Fibroblast of the aortic adventitia (primary cell): ENCODE measurements at regions not wholly inside any gene's neighbourhood (a gene's known extent, or its start where the extent isn't known, plus 50 kb on each side); places are given as distances from the start of the nearest gene placed in this dataset.
A peak's percentile ranks its signal among the peaks of the same experiment; 100 is the strongest.

Experiments
- DNase-seq: peaks from one replicate; pipeline ENCODE4 v3.0.0-alpha.2; 2010; ENCODE audit warnings: low read depth
- H3K4me3 ChIP-seq: 2 replicates; pipeline ENCODE4 v1.5.1; 2011; ENCODE audit warnings: low read depth, mild to moderate bottlenecking, control low read depth, low read length, moderate library complexity
- TF ChIP-seq, protein P1 (sequence below): IDR thresholded peaks from 2 replicates; pipeline ENCODE4 v1.5.1; 2011; ENCODE audit warnings: mild to moderate bottlenecking, low read length, control low read depth, inconsistent platforms; ENCODE audit not compliant: insufficient read depth

DNA sequence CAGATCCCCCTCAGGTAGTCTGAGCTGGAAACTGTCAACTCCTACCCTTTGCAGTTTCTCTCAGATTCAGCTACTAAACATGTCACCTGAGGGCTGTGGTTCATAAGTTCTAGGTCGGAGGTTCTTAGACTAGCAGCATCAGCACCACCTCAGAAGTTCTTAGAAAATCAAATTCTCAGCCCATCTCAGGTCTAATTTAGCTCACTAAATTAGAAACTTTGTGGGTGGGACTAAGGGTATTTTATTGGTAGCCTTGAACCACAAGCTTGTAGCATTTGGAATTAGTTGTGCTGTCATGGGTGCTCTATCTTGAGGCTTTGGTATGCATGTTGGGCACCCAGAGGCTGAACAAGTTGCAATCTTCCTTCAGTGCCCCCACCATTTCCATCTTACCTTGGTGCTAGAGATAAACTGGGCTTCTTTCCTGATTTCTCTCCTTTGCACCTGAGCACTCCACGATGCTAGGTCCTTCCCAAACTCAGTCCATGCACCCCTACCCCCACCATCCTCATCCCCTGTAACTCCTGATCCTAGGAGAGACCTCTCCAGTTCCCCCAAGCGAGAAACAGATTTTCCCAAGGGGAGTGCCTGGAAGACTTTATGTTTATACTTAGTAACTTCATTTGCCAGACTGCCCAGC lies 54.2 kb downstream of the S1PR1 start:
- no peak for DNase-seq
- TF ChIP-seq, protein P1, sequence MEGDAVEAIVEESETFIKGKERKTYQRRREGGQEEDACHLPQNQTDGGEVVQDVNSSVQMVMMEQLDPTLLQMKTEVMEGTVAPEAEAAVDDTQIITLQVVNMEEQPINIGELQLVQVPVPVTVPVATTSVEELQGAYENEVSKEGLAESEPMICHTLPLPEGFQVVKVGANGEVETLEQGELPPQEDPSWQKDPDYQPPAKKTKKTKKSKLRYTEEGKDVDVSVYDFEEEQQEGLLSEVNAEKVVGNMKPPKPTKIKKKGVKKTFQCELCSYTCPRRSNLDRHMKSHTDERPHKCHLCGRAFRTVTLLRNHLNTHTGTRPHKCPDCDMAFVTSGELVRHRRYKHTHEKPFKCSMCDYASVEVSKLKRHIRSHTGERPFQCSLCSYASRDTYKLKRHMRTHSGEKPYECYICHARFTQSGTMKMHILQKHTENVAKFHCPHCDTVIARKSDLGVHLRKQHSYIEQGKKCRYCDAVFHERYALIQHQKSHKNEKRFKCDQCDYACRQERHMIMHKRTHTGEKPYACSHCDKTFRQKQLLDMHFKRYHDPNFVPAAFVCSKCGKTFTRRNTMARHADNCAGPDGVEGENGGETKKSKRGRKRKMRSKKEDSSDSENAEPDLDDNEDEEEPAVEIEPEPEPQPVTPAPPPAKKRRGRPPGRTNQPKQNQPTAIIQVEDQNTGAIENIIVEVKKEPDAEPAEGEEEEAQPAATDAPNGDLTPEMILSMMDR = no peak
- H3K4me3 ChIP-seq = no peak overlapping the region

DNA sequence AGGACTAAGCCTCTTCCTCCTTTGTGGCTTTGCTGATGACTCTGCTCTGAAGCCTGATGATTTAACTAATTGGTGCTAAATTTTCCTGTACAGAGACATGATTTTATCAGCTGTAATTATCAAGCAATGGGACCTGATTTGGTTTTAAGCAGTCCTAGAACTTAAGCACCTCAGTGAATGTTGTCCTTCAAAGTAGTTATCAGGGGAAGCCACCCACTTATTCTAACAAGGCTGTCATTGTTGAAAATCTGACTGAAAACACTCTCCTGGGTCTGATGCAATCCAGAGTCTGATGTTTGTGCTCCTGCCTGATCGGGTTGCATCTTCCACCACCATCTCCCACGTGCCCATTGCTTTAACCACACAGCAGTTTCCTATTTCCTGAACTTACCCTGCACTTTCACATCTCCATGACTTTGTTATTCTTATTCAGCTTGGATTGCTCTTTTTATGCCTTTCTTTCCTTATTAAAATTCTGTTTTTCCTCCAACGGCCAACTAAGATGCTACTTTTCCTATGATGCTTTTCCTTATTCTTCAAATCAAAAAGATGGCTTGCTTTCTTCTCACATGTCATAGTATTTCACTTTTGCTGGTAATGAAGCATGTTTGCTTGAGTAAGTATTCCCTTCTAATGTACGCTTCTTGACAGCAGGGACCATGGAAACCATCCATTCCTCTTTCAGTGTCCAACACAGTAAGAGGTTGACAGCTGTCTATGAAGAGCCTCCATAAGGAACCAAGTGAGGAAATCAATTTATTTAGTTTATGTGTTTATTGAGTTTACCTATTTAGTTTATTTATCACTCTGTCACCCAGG lies 55.0 kb downstream of the S1PR1 start:
- DNase-seq = peak; percentile 64
- TF ChIP-seq, protein P1 = no peak
- no peak overlapping the region for H3K4me3 ChIP-seq

DNA sequence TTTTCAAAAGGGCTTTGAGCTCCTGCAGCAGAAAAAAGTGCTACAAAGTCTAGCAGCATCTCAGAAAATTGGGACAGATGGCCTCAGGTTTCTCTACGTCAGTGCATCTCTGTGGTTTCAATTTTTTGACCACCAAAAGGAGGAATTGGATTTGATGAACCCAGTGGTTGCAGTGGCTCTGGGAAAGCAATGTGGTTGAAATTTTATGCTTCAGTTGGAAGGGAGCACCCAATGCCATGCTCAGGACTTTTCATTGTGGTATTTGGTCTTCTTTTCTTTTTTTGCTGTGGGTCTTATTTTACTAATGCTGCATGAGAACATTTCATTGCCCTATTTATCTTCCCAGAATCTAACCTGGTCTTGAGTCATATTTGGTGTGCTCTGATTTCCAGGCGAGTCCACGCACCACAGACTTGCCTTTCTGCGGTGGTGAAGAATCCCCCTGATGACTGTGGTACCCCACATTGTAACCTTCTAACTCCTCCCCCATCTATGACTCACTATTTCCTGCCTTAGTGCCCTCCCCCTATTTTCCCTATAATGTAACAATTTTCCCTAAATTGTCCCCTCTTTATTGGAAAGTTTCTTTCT lies 56.7 kb downstream of the S1PR1 start:
- DNase-seq = no peak
- TF ChIP-seq, protein P1 = no peak
- H3K4me3 ChIP-seq = no peak overlapping the region

DNA sequence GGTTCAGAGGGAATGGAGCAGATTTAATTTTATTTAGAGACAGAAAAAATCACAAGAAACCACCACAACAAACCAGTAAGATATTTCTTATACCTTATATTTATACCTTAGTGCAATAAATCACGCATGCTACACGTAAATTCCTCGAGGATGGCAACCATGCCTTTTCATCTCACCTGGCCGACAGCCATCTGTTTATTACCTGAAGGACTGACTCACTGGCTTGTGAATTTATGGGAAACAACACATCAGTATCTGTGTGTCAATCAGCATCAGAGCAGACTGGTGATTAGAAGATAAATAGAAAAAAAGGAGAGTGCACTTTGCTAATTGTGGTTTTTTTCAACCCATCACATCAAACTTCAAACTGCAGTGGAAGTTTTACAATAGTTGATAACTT lies 58.4 kb downstream of the S1PR1 start:
- H3K4me3 ChIP-seq = no peak overlapping the region
- TF ChIP-seq, protein P1 = no peak
- DNase-seq = no peak

DNA sequence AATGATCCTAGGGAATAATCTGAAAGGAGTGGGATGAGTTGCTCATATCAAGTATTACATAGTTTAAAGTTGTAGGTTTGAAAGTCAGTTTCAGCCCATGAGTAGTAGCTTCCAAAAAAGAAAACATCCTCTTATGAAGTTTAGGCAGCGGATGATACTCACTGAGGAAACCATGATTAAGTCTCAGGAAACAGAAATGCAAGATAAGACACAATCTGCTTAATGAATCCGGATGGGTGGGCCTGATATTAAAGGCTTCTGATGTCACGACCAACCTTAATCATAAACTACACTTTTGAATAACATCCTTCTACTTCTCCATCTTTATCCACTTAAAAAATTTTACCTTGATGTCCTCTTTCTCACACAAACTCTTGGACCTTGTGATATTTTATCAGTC lies 61.8 kb downstream of the S1PR1 start:
- TF ChIP-seq, protein P1 = no peak
- no peak for DNase-seq

DNA sequence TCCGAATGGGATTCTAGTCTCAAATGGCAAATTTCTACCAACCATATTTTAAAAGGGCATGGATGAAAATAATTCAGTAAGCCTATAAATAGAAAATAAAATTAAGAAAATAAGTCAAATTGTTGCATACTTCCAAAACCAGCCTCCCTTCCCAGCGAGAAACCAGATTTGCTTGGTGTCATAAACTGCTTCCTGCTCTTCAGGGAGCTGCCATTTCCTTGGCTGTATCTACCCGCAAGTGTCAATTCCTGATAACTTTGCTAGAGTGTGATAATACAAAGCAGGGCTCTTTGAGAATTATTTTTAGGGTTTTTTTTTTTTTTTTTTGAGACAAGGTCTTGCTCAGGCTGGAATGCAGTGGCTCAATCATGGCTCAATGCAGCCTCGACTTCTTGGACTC lies 62.3 kb downstream of the S1PR1 start:
- TF ChIP-seq, protein P1 = no peak
- DNase-seq = no peak
- no peak overlapping the region for H3K4me3 ChIP-seq

More for the DNA sequence above, 61.8 kb downstream of the S1PR1 start:
- H3K4me3 ChIP-seq = no peak overlapping the region
